ENCODE measurements at regions not wholly inside any gene's neighbourhood (a gene's known extent, or its start where the extent isn't known, plus 50 kb on each side); places are given as distances from the start of the nearest gene placed in this dataset.

DNA sequence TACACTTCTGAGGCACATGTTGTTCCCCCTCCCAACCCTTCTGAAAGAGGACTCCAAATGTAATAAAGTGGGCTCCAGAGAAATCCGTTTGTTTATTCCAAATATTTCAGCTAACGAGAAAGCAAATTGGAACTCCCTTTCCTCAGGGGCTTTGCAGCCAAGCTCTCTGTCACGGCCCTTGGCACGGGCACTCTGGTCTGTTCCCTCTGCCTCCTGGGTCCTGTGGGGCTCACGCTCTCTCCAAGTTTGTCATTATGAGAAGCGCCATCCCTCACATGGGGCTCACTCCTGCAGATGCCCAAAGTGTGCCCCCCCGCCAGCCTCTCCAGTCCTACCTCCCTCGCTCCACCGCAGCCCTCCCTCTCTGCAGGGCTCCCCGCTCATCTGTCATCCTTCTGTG, 125.4 kb upstream of the POU2AF2 start:
- TF ChIP-seq POLR2A (IDR thresholded peaks at IDR 0.05), result no peak
- TF ChIP-seq, protein P1, sequence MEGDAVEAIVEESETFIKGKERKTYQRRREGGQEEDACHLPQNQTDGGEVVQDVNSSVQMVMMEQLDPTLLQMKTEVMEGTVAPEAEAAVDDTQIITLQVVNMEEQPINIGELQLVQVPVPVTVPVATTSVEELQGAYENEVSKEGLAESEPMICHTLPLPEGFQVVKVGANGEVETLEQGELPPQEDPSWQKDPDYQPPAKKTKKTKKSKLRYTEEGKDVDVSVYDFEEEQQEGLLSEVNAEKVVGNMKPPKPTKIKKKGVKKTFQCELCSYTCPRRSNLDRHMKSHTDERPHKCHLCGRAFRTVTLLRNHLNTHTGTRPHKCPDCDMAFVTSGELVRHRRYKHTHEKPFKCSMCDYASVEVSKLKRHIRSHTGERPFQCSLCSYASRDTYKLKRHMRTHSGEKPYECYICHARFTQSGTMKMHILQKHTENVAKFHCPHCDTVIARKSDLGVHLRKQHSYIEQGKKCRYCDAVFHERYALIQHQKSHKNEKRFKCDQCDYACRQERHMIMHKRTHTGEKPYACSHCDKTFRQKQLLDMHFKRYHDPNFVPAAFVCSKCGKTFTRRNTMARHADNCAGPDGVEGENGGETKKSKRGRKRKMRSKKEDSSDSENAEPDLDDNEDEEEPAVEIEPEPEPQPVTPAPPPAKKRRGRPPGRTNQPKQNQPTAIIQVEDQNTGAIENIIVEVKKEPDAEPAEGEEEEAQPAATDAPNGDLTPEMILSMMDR (IDR thresholded peaks at IDR 0.05), result no peak
